Activated CD4-positive, CD25-positive, alpha-beta regulatory T cell treated with anti-CD3 and anti-CD28 coated beads, Interleukin-2, amount 50 U/mL, for 72 hours (primary cell): ENCODE measurements at regions not wholly inside any gene's neighbourhood (a gene's known extent, or its start where the extent isn't known, plus 50 kb on each side); places are given as distances from the start of the nearest gene placed in this dataset.

Experiments used
- DNase-seq: peaks from one replicate; pipeline ENCODE4 v3.0.0; 2021

DNA sequence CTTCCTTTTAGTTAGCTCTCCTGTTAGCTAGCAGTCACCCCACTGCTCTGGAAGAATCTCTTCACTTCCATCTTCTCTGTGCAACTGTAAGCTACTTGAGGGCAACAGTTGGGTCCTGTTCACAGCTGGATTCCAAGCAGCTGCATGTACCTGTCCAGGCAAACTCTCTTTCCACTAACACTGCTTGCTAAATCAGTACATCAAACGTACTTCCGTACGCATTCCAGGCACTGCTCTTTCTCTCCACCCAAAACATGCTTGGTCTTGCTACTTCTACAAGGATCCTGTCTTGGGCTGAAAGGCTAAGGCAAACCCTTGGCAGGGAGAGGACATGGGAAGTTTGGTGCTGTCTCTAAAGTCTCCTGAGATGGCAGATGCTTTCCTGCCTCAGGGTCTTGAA lies 139.2 kb upstream of the CACNA1E start:
- DNase-seq = no peak

DNA sequence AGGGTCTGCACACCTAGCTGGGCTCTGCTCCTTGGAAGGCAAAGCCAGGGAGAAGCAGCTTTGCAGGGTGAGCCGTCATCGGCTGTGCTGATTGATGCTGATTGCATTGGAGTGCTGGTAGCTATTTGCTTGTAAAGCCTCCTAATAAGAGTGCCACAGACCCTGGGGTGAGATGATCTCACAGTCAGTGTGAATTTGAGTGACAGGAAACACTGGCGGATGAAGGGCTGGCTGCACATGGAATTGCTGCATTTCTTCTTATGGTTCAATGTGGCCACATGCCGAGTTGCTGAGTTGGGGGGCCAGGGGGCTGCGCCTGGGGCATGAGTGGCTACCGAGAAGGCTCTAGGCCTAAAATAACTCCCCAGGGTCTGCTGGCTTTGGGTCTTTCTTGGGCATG lies 138.2 kb upstream of the CACNA1E start:
- DNase-seq = no peak

DNA sequence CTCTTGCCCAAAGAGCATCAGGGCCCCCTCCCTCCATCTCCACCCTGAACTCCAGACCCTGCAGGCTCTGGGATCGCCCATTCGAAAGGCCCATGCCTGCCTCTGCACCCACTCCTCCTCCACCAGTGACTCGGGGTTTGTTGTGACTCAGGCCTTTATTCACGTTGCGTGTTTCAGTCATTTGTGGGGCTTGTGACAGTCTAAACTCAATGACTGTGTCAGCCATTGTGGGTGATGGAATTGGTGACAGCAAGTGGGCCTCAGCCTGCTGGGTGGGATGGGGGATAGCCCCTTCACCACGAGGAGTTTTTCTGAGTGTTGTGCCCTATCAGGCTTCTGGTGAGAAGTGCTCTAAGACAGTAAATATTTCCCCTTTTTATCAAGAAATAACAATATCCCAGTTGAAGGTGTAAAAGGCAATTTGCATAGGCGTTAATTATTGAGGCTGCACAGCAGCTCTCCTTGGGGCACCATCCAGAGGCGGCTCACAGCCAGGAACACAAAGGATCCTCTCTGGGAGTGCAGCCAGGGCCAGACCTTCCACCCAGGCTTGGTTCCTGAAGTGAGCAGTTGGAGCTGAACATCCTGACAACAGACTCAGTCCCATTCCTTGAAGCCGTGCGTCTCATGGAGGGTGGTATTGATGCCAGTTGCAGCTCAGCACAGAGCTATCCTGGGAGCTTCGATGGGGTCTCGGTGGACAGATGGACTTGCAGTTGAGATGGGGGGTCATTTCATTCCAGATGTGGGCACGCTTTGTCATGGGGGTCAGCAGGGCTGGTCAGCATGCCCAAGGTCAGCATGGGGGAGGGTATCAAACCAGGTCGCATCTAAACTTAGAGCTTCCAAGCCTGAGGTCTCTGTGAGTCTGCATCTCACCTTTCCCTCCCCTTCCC lies 135.6 kb upstream of the CACNA1E start:
- no peak for DNase-seq

DNA sequence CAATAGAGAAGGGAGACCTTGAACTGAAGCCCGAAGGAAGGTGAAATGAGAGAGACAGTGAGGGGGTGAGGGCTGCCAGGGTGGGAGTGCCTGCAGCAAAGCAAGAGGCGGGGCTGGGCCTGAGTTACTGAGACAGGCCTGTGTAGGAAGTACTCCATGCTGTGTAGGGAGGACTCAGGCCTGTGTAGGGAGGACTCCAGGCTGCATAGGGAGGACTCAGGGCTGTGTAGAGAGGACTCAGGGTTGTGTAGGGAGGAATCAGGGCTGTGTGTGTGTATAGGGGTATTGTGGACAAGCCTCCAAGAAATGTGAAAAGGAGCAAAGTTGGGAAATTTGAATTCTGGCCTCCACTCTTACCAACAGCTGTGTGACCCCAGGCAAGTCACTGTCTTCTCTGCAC lies 133.8 kb upstream of the CACNA1E start:
- DNase-seq = no peak

DNA sequence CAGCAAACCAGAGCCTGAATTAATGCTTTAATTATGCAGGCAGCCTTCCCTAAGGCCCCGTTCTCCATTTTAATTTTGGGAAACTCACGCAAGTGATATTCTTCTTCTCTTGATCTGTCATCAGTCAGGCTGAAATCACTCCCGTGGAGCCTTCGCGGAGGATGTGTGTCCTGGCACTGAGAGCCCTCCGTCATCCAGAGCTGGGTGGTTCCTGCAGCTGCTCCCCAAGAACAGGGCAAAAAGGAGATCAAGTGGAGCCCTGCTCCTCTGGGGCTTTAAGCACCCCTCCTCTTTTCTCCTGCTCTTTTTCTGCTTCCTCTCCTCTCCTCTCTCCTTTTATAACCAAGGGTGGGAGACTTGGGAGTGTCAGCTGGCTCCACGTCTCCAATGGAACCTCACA lies 133.2 kb upstream of the CACNA1E start:
- DNase-seq = no peak

DNA sequence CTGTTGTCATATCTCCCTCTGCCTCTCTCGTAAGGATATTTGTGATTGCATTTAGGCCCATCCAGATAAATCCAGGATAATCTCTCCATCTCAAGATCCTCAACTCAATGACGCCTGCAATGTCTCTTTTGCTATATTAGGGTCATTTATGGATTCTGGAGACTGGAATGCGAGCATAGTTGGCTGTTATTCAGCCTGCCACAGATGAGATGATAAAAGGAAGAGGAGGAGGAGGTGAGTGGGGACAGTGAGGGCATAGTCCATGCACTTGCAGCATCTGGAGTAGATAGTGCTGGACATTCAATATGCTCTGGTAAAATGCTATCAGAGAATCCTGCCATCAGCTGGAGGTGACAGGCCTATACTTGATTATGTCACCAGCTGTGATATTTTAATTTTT lies 131.6 kb upstream of the CACNA1E start:
- DNase-seq = no peak

DNA sequence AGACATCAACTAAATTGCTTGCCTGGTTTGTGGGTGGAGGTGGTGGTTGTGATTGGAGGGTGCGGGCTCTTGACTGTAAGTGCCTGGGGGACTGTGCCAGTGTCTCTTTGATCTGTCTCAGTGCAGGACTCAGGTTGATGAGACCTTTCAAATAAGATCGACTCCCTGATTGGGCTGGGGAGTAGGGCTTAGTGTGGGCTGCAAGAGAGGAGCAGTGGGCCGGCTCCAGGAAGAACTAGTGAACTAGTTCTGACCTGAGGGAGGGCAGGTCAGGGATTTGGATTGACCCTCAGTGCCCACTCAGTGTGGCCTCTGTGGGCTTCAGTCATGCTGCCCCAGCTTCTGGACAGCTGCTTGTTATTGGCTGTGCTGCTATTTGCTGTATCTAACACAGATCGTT lies 130.6 kb upstream of the CACNA1E start:
- no peak for DNase-seq

DNA sequence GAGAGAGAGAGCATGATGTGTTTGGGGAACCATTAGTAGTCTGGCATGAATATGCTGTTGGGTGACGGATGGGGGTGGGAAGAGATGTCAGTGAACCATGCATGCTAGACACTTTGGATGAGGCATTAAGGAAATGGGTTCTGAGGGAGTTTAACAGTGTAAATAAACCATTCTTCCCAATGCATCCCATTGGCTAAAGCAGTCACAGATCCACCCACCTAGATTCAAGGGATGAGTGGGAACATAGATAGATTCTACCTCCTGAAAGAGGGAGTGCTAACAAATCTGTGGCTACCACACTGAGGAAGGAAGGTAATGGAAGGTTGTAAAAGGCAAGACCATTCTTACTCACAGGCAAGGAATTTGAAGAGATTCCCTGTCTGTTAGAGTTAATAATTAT lies 129.8 kb upstream of the CACNA1E start:
- no peak for DNase-seq

DNA sequence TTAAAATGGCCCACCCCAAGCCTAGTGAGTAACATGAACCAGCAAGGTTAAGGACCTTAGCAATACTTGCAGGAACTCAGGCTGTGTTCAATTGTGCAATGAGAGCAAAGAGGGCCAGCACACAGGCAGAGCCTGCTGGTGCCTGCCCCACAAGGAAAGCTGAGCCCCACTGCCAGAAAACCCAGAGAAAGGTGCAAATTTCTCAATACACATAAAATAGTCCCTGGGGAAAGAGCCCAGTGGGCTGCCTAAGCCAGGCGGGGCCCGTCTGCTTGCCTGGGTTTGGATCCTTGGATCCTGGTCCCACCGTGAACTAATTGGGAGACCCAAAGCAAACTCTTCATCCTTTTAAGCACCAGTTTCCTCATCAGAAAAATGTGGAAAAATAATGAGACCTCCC lies 128.5 kb upstream of the CACNA1E start:
- DNase-seq = no peak

DNA sequence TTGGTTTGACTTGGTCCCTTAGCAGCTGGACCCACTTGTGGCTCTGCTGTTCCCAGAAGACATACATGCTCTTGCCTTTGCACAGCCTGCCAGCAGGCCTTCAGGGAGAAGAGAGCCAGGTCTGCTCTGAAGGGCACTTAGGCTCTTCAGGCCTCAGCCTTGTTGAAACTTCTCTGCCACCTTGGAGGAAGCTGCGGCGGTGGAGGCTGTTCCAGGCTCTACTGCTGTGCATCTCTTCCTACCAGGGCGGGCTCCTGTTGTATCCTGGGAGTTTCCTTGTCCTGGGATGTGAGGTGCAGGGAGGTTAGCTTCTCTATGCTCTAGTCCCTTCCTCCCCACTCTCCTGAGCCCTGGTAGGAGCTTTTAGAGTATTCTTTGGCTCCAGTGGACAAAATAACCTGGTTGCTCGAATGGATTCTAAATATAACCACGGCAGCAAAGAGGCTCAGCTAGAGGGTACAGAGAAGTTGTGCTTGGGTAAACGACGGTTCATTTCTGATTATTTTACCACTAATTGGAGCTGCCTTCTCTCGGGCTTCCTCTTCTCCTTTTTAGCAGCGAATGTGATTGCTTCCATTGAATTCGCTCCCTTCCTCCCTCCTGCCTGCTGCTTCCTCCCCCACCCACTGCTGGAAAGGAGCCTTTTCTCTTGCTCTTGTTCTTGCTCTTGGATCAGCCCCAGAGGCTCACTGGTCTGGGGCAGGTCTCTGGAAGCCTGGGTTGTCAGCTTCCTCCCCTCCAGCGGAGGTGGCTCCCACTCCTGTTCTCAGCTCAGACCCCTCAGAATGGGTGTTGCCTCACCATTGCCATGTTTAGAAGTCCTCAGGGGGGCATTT lies 126.6 kb upstream of the CACNA1E start:
- DNase-seq = no peak

DNA sequence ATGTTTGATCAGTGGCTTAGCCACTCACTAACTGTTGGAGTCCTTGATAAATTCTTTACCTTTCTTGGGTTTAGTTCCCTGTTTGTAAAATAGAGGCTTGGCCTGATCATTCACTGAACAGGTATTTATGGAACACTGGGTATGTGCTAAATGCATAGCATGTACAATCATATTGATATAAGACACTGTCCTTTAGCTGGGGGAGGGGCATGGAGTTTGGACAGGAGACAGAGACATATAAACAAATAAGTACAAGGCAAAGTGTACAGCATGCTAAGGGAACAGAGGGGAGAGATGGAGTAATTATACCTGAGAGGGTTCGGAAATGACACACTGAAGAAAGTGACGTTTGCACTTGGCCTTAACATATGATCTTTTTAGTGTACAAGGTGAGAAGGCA lies 124.3 kb upstream of the CACNA1E start:
- DNase-seq = no peak

DNA sequence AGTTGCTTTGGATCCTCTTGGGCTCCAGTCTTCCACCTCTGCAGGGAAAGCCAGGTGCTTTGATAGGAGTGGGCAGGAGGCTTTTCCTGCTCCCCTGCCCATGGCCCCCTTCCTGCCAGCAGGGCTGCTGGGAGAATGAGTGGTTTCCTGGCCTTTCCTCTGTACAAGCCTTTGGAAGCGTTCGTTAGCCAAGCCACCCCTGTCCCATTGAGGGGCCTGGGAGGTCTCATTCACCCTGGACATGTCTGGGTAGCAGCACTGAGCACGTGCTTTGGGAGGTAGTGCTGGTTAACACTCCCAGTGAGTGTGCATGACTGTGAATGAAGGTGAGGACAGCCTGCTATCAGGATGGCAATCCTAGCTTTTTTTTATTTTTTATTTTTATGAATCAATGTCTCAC lies 118.5 kb upstream of the CACNA1E start:
- no peak for DNase-seq

DNA sequence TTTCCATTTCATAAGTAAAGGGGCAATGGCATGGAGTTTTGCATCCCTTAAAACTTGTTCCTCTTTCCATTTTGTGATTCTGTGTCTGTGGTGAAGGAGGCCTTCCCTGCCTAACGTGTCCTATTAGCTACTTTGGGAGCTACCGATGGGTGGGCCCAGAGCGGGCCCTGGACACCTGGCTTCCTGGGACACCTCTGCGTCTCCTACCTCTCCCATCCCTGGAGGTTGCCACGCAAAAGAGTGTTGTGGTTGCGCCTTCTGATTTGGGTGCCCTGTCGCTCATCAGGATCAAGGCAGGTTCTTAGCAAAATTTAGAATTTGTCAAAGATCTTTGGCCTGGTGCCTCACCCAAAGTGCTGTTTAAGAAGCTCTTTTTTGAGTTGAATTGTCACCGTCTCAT lies 116.4 kb upstream of the CACNA1E start:
- no peak for DNase-seq

DNA sequence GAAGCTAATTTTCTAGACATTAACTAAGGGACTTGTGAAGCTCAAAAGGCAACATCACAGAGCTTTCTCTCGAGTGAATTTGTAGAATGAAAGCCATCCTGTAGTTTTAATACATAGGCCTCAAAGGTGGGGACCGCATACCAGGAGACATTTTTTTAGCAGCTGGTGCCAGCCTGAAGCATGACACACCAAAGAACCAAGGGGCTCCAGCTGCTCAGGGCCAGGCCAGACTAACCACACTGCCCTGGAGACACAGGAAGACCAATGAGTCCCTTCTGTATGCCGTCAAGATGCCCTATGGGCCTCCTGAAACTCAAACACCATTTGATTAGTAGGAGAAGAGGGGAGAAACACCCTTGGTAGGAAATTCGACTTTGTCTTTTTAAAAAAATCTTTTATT lies 113.9 kb upstream of the CACNA1E start:
- no peak for DNase-seq

DNA sequence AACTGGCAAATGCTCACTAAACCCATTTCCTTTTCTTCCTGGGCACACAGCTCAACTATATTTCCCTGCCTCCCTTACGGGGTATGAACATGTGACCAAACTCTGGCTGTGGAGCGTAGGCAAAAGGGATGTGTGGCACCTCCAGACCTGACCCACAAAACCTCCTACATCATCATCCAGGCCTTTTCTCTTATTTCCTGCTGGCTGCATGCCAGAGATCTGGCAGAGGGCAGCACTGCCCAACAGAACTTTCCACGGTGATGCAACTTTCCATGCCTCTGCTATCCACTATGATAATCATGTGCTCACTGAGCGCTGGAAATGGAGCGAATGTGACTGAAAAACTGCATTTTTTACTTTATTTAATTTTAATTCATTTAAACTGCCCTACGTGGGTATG lies 99.6 kb upstream of the CACNA1E start:
- no peak for DNase-seq

DNA sequence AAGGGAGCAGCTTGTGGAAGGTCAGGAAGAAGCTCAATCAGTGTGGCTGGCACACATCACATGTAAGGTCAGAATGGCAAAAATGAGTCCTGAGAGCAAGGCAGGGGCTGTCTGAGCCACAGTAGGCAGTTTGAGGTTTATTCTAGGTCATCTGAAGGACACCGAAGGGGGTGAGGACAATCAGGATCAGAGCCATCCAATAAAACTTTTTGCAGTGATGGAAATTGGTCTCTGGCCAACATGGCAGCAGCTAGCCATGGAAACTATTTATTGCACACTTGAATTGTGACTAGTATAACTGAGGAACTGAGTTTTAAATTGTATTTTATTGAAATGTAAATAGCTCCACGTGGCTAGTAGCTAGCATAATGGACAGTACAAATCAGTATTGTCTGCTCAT lies 97.0 kb upstream of the CACNA1E start:
- DNase-seq = no peak

DNA sequence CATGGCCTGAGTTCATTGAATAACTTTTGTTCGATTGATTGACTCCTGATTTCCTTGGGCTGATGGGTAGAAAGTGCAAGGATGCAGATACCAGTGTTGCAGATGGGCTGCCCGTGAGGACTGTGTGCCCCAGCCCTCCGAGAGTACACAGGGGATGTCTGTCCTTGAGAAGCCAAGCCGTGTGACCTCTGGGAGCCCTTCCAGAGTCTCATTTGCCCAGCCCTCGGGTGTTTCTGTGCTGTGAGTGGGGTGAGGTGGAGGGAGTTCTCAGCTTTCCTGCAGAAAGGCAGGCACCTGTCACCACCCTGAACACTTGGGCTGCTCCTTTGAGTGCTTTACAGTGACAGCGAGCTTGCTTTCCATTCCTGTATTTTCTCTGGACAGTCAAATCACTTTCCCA lies 96.4 kb upstream of the CACNA1E start:
- DNase-seq = no peak

DNA sequence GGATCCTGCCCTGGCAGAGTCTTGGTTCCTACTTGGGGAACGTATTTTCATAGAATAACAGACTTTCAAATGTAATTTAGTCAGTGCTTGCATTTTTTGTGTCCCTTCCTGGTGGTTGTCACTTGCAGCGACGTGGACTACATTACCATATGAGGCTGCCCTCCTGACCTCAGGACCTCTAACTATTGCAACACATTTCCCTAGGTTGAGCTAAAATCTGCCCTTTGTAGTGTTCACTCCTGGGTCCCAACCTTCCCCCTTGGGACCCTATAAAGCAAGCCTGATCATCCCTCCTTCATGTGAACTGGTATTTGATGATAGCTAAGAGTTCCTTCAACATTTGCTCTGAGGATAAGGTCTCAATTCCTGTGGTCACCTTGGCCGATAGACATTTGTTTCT lies 95.6 kb upstream of the CACNA1E start:
- no peak for DNase-seq

DNA sequence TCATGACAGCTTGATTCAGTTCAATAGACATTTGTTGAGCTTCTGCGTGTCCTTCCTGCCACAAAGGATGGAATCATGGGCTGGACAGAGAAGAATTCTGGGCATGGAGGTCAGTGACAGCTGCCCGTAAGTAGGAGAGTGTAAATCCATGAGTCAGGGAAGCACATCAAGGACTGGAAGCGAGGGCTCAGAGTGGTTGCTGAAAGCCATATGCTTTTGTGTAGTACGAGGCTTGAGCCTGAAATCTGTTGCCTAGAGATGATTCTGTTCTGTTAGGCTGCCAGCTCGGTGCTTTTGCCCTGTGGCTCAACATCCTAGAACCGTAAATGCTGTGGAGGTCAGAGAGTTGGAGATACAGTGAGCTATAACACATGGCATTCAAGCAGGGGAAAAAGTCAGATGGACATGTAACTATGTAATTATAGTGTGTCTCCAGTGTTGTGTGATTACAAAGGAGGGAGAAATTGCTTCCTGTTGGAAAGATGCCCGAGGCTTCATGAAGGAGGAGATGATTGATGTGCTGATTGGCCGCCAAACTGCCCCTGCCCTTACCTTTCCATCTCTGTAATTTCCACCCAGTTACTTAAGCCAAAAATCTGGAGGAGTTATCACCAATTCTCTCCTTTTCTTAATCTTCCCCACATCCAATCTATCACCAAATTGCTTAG lies 92.8 kb upstream of the CACNA1E start:
- DNase-seq = no peak

DNA sequence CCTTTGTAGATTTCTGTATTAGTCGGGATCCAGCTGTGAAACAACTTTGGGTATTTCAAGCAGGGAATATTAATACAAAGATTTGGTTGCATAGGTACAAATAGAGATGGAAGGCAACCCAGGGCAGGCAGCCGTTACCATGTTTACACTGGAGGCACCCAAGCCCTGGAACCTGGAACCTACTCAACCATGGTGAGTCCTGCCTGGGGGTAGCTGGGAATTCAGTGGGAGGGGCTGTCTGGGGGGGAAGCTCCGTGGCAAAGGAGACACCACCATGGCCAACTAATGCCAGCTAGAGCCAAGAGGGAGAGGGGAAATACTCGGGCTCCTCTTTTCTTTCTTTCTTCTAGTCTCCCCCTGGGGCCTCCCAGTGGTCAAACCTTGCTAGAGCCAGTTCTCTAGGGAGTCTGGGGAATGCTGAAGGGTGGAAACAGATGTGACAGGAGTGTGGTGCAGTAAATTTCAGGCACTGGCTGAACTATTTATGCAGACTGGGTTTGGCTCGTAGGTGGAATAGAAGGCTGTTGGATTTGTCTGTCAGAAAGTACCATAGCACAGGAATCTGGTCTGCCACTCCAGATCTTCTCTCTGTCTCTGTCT lies 91.9 kb upstream of the CACNA1E start:
- no peak for DNase-seq

DNA sequence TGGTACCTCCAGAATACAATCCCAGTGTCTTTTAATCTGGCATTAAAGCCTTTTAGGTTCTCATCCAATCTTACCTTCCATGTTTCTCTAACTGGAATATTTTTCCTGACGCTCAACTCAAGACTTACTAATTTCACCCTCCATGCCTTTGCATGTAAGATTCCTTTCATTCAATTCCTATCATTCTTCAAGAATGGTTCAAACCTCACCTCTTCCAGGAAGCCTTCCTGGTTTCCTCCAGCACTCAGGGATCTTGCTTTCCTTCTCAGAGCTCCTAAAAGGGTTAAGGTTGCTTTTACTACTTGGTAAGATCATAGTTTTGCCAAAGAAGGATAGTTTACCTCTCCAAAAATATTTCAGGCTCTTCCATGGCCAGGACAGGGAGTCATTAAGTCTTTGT lies 91.2 kb upstream of the CACNA1E start:
- DNase-seq = no peak

DNA sequence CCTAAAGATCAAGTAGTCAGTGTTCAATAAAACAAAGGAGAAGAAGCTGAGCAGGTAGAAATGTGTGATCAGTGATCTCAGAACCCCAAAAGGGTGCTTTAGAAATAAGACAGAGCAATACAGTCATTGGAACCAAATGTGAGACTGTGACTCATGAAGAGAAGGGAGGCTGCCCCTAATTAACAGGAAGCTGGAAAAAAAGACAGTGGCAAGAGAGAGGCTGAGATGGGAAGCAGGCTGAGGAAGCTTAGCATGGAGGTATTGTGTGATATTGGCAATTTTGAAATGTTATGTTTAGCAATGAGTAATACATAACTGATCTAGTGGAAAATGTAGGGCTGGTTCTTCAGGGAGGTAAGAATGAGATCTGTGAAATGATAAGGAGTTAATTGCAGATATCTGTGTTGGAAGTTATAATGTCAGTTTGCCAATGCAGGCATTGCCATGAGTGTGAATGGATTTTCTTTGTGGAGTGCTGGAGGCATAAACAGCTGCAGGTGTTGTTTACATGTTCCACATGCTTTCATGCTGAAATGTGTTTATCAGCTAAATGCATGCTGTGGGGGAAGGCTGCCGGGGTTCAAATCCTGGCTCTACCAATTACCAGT lies 90.6 kb upstream of the CACNA1E start:
- DNase-seq = no peak

DNA sequence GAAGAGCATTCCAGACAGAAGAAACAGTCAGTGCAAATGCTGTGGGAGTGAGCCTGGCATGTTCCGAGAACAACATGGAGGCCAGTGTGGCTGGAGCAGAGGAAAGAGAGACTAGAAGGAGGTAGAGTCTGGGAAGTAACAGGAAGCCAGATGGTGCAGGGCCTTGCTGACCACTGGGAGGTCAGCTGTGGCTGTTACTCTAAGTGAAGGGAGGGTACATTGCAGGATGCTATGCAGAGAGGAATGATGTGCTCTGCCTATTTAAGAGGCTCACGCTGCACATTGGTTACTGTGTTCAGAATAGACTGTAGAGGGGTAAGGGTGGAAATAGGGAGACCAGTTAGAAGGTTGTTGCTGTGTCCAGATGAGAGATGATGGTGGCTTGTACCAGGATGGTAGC lies 88.6 kb upstream of the CACNA1E start:
- DNase-seq = no peak
